Progenitor cell of endocrine pancreas (in vitro differentiated cells): ENCODE measurements at regions not wholly inside any gene's neighbourhood (a gene's known extent, or its start where the extent isn't known, plus 50 kb on each side); places are given as distances from the start of the nearest gene placed in this dataset.

Experiments used
- DNase-seq: peaks from one replicate; pipeline ENCODE4 v3.0.0; 2021; ENCODE audit warnings: low spot score; ENCODE audit not compliant: unreplicated experiment
- H3K27ac Mint-ChIP-seq: 2 replicates; pipeline ENCODE4 v1.8.0; 2021; ENCODE audit warnings: mild to moderate bottlenecking, moderate library complexity, mixed read lengths
- H3K27me3 Mint-ChIP-seq: 2 replicates; pipeline ENCODE4 v1.8.0; 2021; ENCODE audit warnings: mixed read lengths
- H3K36me3 Mint-ChIP-seq: 2 replicates; pipeline ENCODE4 v1.8.0; 2022; ENCODE audit warnings: mixed read lengths; ENCODE audit not compliant: insufficient read depth
- H3K4me1 Mint-ChIP-seq: 2 replicates; pipeline ENCODE4 v1.8.0; 2021; ENCODE audit warnings: low read depth, mixed read lengths
- H3K4me3 Mint-ChIP-seq: 2 replicates; pipeline ENCODE4 v1.8.0; 2021; ENCODE audit warnings: low read depth, mild to moderate bottlenecking, moderate library complexity, mixed read lengths
- H3K9me3 Mint-ChIP-seq: 2 replicates; pipeline ENCODE4 v1.8.0; 2021; ENCODE audit warnings: low read depth, mixed read lengths
- TF ChIP-seq, protein P1 (sequence below): fragments of 200-600 bp; sonication (generic); IDR thresholded peaks from one replicate; pipeline ENCODE4 v1.5.0; 2021; ENCODE audit warnings: antibody characterized with exemption, mild to moderate bottlenecking; ENCODE audit not compliant: unreplicated experiment

DNA sequence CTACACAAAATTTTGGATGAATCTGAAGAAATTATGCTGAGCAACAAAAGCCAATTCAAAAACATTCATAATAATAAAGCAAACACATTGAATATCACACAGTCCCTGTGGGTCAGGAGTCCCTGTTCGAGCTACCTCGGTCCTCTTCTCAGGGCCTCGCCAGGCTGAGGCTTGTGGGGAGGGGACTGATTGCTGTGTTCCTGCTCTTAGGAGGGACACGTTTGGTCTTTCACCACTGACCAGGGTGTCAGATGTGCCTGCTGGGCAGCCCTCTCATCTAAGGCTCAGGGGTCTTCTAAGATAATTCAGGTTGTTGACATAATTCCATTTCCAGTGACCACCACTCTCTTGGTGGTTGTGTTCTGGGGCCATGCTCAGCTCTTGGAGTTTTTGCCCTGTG, 233.8 kb upstream of the PPP2R2D start:
- Mint-ChIP-seq H3K27ac (no peak overlapping the region), H3K9me3 (peaks cover 8% of the 10 kb centered on the region), H3K36me3 (no peaks in the 10 kb centered on the region), H3K4me1 (no peaks in the 10 kb centered on the region), H3K27me3 (no peaks in the 10 kb centered on the region), H3K4me3 (no peak overlapping the region)
- TF ChIP-seq, protein P1, sequence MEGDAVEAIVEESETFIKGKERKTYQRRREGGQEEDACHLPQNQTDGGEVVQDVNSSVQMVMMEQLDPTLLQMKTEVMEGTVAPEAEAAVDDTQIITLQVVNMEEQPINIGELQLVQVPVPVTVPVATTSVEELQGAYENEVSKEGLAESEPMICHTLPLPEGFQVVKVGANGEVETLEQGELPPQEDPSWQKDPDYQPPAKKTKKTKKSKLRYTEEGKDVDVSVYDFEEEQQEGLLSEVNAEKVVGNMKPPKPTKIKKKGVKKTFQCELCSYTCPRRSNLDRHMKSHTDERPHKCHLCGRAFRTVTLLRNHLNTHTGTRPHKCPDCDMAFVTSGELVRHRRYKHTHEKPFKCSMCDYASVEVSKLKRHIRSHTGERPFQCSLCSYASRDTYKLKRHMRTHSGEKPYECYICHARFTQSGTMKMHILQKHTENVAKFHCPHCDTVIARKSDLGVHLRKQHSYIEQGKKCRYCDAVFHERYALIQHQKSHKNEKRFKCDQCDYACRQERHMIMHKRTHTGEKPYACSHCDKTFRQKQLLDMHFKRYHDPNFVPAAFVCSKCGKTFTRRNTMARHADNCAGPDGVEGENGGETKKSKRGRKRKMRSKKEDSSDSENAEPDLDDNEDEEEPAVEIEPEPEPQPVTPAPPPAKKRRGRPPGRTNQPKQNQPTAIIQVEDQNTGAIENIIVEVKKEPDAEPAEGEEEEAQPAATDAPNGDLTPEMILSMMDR: no peak
- no peak for DNase-seq

DNA sequence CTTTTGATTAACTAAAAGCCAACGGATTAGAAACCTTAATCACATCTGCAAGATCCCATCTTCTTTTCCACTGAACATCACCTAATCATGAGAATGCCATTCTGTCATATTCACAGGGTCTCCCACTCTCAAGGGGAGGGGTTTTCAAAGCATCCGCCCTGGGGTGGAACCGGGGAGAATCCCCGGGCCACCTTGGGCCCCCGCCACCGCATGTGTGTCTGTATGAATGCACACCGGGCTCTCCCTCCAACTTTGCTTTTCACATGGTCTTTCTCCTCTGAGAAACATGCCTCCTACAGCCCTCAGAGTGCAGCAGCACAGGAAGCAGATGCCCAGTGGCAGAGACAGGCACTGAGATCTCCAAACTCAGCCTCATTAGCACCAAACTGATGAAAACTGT, 233.2 kb upstream of the PPP2R2D start:
- DNase-seq: no peak
- H3K27ac Mint-ChIP-seq: no peak overlapping the region
- H3K36me3 Mint-ChIP-seq: no peaks in the 10 kb centered on the region
- TF ChIP-seq, protein P1: no peak
- no peaks in the 10 kb centered on the region for H3K4me1 Mint-ChIP-seq
- no peaks in the 10 kb centered on the region for H3K27me3 Mint-ChIP-seq
- H3K4me3 Mint-ChIP-seq: no peak overlapping the region
- peaks cover 12% of the 10 kb centered on the region for H3K9me3 Mint-ChIP-seq

GRCh38 chr10:131668903-131669302, 231.9 kb upstream of the PPP2R2D start:
- H3K9me3 Mint-ChIP-seq: peaks cover 12% of the 10 kb centered on the region
- DNase-seq: no peak
- H3K4me3 Mint-ChIP-seq: no peak overlapping the region
- H3K4me1 Mint-ChIP-seq: no peaks in the 10 kb centered on the region
- H3K36me3 Mint-ChIP-seq: no peaks in the 10 kb centered on the region
- TF ChIP-seq, protein P1: no peak
- H3K27ac Mint-ChIP-seq: no peak overlapping the region
- H3K27me3 Mint-ChIP-seq: no peaks in the 10 kb centered on the region

DNA sequence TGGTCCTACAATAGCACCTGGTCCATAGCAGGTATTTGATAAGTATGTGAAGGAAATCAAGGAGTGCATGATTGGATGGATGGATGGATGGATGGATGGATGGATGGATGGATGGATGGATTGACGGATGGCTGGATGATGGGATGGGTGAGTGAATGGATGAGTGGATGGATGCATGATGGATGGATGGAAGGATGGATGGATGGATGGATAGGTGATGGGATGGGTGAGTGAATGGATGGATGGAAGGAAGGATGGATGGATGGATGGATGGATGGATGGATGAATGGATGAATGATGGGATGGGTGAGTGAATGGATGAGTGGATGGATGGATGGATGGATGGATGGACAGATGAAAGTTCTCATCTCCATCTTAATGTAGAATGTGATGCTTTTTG, 231.0 kb upstream of the PPP2R2D start:
- Mint-ChIP-seq H3K9me3 (peaks cover 6% of the 10 kb centered on the region), H3K4me3 (no peak overlapping the region), H3K27me3 (no peaks in the 10 kb centered on the region), H3K36me3 (no peaks in the 10 kb centered on the region), H3K4me1 (no peaks in the 10 kb centered on the region), H3K27ac (no peak overlapping the region)
- DNase-seq: no peak
- TF ChIP-seq, protein P1: no peak

DNA sequence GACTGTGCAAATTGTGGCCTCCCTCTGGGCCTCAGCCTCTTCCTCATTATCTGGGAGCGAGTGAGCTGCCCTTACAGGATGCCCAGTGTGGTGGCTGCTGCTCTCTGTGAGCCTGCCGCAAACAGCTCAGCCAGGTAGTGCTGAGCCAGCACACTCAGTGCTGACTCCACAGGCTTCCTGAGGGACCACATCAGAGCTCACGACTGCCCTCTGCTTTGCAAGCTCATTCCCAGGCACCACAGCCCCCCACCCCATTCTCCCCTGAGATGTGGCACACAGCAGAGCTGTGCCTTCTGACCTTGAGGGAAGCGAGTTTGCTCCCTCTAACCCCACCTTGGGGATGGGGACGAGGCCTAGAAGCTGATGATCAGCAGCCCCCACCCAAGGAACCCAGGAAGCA, 230.5 kb upstream of the PPP2R2D start:
- TF ChIP-seq, protein P1: no peak
- Mint-ChIP-seq H3K27me3 (no peaks in the 10 kb centered on the region), H3K4me1 (no peaks in the 10 kb centered on the region), H3K4me3 (no peak overlapping the region), H3K27ac (no peak overlapping the region), H3K9me3 (peaks cover 6% of the 10 kb centered on the region), H3K36me3 (no peaks in the 10 kb centered on the region)
- no peak for DNase-seq

- DNase-seq: no peak
- Mint-ChIP-seq H3K4me1 (no peaks in the 10 kb centered on the region), H3K27me3 (peaks cover 15% of the 10 kb centered on the region), H3K9me3 (peaks cover 6% of the 10 kb centered on the region), H3K36me3 (no peaks in the 10 kb centered on the region), H3K27ac (no peak overlapping the region), H3K4me3 (no peak overlapping the region)
- TF ChIP-seq, protein P1: no peak
These were observed 227.4 kb upstream of the PPP2R2D start for GRCh38 chr10:131673396-131673795.
